ENCODE measurements at regions not wholly inside any gene's neighbourhood (a gene's known extent, or its start where the extent isn't known, plus 50 kb on each side); places are given as distances from the start of the nearest gene placed in this dataset.

GRCh38 chr12:127273626-127274025, 993.3 kb upstream of the TMEM132C start:
- Histone ChIP-seq H2BK15ac (ENCODE audit: low read depth, low read length) (no peak overlapping the region), H2AFZ (ENCODE audit: low read length) (no peak overlapping the region), H2BK120ac (ENCODE audit: low read depth, low read length, poor library complexity, severe bottlenecking) (no peak overlapping the region), H3K27me3 (ENCODE audit: insufficient read depth, low read length) (no peaks in the 10 kb centered on the region), H2BK12ac (ENCODE audit: insufficient read length, low read depth, low read length) (no peak overlapping the region), H3T11ph (ENCODE audit: low read length) (no peak overlapping the region), H3K18ac (ENCODE audit: insufficient read length, low read depth, low read length) (no peak overlapping the region), H3K9me3 (ENCODE audit: control insufficient read depth, low read depth, low read length) (no peaks in the 10 kb centered on the region), H4K8ac (replicated peaks; ENCODE audit: insufficient read length, low read depth, low read length) (no peak overlapping the region), H3K79me1 (ENCODE audit: insufficient read depth, low read depth, low read length, poor library complexity, severe bottlenecking) (no peaks in the 10 kb centered on the region), H4K20me1 (ENCODE audit: control insufficient read depth, insufficient read depth, insufficient read length) (no peaks in the 10 kb centered on the region), H3K56ac (ENCODE audit: insufficient read length, low read depth, low read length) (no peak overlapping the region), H3K4me2 (ENCODE audit: insufficient read depth, insufficient read length, low read length) (no peak overlapping the region), H2BK5ac (ENCODE audit: insufficient read length, low read length) (no peak overlapping the region), H3K9ac (ENCODE audit: extremely low read depth, insufficient read length, low read length) (no peak overlapping the region), H3K14ac (ENCODE audit: insufficient read depth, low read length) (no peak overlapping the region), H2AK5ac (ENCODE audit: insufficient read length, low read length) (no peak overlapping the region), H3K23me2 (ENCODE audit: insufficient read length, low read depth, low read length, poor library complexity, severe bottlenecking) (no peaks in the 10 kb centered on the region), H3K79me2 (ENCODE audit: insufficient read depth, low read length) (no peaks in the 10 kb centered on the region), H3K27ac (ENCODE audit: insufficient read length, low read depth, low read length) (no peak overlapping the region), H2BK20ac (ENCODE audit: low read depth, low read length, poor library complexity, severe bottlenecking) (no peak overlapping the region), H4K5ac (ENCODE audit: insufficient read length, low read depth, low read length) (no peak overlapping the region), H3K23ac (ENCODE audit: insufficient read length, low read depth, low read length) (no peak overlapping the region), H3K4ac (ENCODE audit: low read depth, low read length) (no peak overlapping the region), H3K4me1 (ENCODE audit: insufficient read depth, low read length) (no peaks in the 10 kb centered on the region), H4K91ac (ENCODE audit: insufficient read length, low read depth, low read length) (no peak overlapping the region)
- WGBS (ENCODE audit: extremely low coverage, insufficient read length, low lambda C conversion rate): no CpG with 5 or more reads among the region's 3 CpGs
- no peak for DNase-seq
- Mint-ChIP-seq H3K4me3 (no peak overlapping the region), H3K36me3 (ENCODE audit: insufficient read depth in 1 of 3, low read depth in 3 of 3) (no peaks in the 10 kb centered on the region; a peak in 1 of 7 replicates), H3K27ac (no peak overlapping the region), H3K27me3 (ENCODE audit: low read depth) (peaks cover 18% of the 10 kb centered on the region), H3K4me1 (0 out of 4 replicates have a peak, but pooled peaks cover 0 to under 1% of the 10 kb centered on the region in 2 experiments), H3K9me3 (no peaks in the 10 kb centered on the region; a peak in 1 of 5 replicates)
- TF ChIP-seq CTCF (conservative IDR thresholded peaks at IDR 0.05): no peak

All from H9 (cell line).